ENCODE measurements at regions not wholly inside any gene's neighbourhood (a gene's known extent, or its start where the extent isn't known, plus 50 kb on each side); places are given as distances from the start of the nearest gene placed in this dataset.

DNA sequence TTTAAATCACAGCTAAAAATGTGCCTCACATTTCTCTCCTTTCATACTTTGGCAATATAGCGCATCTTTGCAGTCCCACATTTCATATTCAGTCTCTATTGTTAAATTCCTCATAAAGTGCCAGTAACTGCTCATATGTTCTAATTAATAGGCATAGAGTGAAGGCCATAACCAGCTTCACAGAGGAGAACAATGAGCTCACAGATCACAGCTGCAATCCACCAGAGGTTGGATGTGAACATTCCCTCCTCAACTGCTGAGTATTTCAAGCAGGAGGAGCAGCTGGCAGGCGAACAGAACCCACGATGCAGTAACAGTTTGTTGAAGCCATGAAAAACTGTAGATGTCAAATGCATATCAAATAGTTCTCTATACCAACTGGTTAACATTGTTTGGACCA lies 2088.7 kb upstream of the AGA start:
- no peaks in the 10 kb centered on the region for H3K4me1 ChIP-seq (ENCODE audit: control insufficient read depth, insufficient read depth, low read length)
- no peak for FAIRE-seq
- no peak overlapping the region for H3K4me3 ChIP-seq
- H3K27me3 ChIP-seq (replicated peaks in 1 of 2; ENCODE audit: control insufficient read depth in 2 of 2, insufficient read depth in 2 of 2, low read length in 1 of 2): no peaks in the 10 kb centered on the region
- no peak overlapping the region for H3K27ac ChIP-seq (ENCODE audit: control insufficient read depth, insufficient read depth)
- CTCF ChIA-PET: no interaction called here
- TF ChIP-seq HCFC1 (IDR thresholded peaks at IDR 0.05; ENCODE audit: low read length) (no peak), SPI1 (IDR thresholded peaks at IDR 0.05; ENCODE audit: borderline replicate concordance, insufficient read depth, low read depth, low read length) (no peak), CBX3 (IDR thresholded peaks at IDR 0.05; ENCODE audit: borderline replicate concordance, low read depth) (no peak), IRF4 (IDR thresholded peaks at IDR 0.05; ENCODE audit: low read depth, low read length) (no peak), CHD4 (IDR thresholded peaks at IDR 0.05) (no peak), BACH1 (IDR thresholded peaks at IDR 0.05; ENCODE audit: borderline replicate concordance) (no peak), CTCF (IDR thresholded peaks at IDR 0.05 in 2 of 3, conservative IDR thresholded peaks at IDR 0.05 in 1 of 3; ENCODE audit: control insufficient read depth in 2 of 3, extremely low read depth in 1 of 3, insufficient read depth in 1 of 3, low read depth in 3 of 3, low read length in 3 of 3) (no peak), NR2C2 (IDR thresholded peaks at IDR 0.05; ENCODE audit: borderline replicate concordance, control insufficient read depth, insufficient read length, low read depth) (no peak), POLR2A (IDR thresholded peaks at IDR 0.05; ENCODE audit: low read depth, low read length) (no peak), STAT1 (conservative IDR thresholded peaks at IDR 0.05) (no peak), SREBF2 (IDR thresholded peaks at IDR 0.05; ENCODE audit: low read length) (no peak), ZBED1 (IDR thresholded peaks at IDR 0.05; ENCODE audit: borderline replicate concordance) (no peak)
- TF ChIP-seq, protein P1, sequence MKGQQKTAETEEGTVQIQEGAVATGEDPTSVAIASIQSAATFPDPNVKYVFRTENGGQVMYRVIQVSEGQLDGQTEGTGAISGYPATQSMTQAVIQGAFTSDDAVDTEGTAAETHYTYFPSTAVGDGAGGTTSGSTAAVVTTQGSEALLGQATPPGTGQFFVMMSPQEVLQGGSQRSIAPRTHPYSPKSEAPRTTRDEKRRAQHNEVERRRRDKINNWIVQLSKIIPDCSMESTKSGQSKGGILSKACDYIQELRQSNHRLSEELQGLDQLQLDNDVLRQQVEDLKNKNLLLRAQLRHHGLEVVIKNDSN (IDR thresholded peaks at IDR 0.05; ENCODE audit: borderline replicate concordance, extremely low read length, insufficient read depth, low read depth, low read length): no peak
- 15% methylated on average over 3 of the region's 3 CpGs for WGBS (ENCODE audit: insufficient coverage, insufficient replicate concordance, low lambda C conversion rate, missing lambda C conversion rate)
- POLR2A ChIA-PET: no interaction called here
- H3K9ac ChIP-seq (ENCODE audit: control insufficient read depth, insufficient read depth, low read length): no peak overlapping the region
- no TSS peak for BruUV-seq (replicated peaks)
- intact Hi-C loops (cut with micrococcal nuclease; ENCODE audit: unreplicated experiment) (no loop called here), in situ Hi-C loops (cut with MboI) (no loop called here)
- RAD21 ChIA-PET (ENCODE audit: unreplicated experiment): no interaction called here
- no peak overlapping the region for H3K4me2 ChIP-seq (ENCODE audit: control insufficient read depth, insufficient read depth)
- H3K79me2 ChIP-seq (ENCODE audit: control insufficient read depth, insufficient read depth, low read length): no peaks in the 10 kb centered on the region
- ATAC-seq: no peak; the same call in 2 of the 3 replicates
- no peaks in the 10 kb centered on the region for H4K20me1 ChIP-seq (ENCODE audit: control insufficient read depth, insufficient read depth)
- H2AFZ ChIP-seq (ENCODE audit: control insufficient read depth, low read depth, low read length): no peak overlapping the region
- no peak for DNase-seq (ENCODE audit: low read depth, low spot score)
- no peaks in the 10 kb centered on the region for H3K9me3 ChIP-seq (replicated peaks; ENCODE audit: control insufficient read depth, insufficient read depth, low read length)
- H3K36me3 ChIP-seq (ENCODE audit: control insufficient read depth in 2 of 2, insufficient read depth in 2 of 2, low read length in 1 of 2): no peaks in the 10 kb centered on the region
- SMC1A ChIA-PET (ENCODE audit: uncharacterized antibody, unreplicated experiment): interaction anchor here (1.1 kb wide), 1 partner anchor 9 kb away, joined by 3 read pairs; no protein-coding TSS in a partner anchor

Data from GM12878 (cell line).